Spleen (tissue), 11 donors: ENCODE measurements at regions not wholly inside any gene's neighbourhood (a gene's known extent, or its start where the extent isn't known, plus 50 kb on each side); places are given as distances from the start of the nearest gene placed in this dataset.

Experiments
- DNase-seq: peaks from one replicate; pipeline ENCODE4 v3.0.0-alpha.2; 2020
- H3K27ac ChIP-seq, 8 donors: fragments of 200-600 bp; sonication (generic) in 7 of 8; 1 replicate in 4 of 8; 2 replicates in 4 of 8; pipeline versions ENCODE4 v1.5.0 to v1.8.0; 2016 to 2021; ENCODE audit warnings: inconsistent platforms in 4 of 8, mild to moderate bottlenecking in 4 of 8, moderate library complexity in 1 of 8
- H3K27me3 ChIP-seq, 7 donors: fragments of 200-600 bp; sonication (generic) in 6 of 7; replicated peaks in 1 of 7; 1 replicate in 4 of 7; 2 replicates in 3 of 7; pipeline versions ENCODE4 v1.5.0 to v1.8.0; 2016 to 2021; ENCODE audit warnings: inconsistent platforms in 3 of 7, mild to moderate bottlenecking in 1 of 7
- H3K36me3 ChIP-seq, 6 donors: fragments of 200-600 bp; sonication (generic) in 5 of 6; 1 replicate in 4 of 6; 2 replicates in 2 of 6; pipeline versions ENCODE4 v1.5.0 to v1.8.0; 2016 to 2021; ENCODE audit warnings: inconsistent platforms in 2 of 6
- H3K4me1 ChIP-seq, 6 donors: fragments of 200-600 bp; sonication (generic) in 5 of 6; 1 replicate in 3 of 6; 2 replicates in 3 of 6; pipeline versions ENCODE4 v1.5.0 to v1.8.0; 2016 to 2021; ENCODE audit warnings: inconsistent platforms in 3 of 6
- H3K4me3 ChIP-seq, 8 donors: fragments of 200-600 bp; sonication (generic) in 7 of 8; 1 replicate in 4 of 8; 2 replicates in 4 of 8; pipeline versions ENCODE4 v1.5.0 to v1.8.0; 2016 to 2021; ENCODE audit warnings: inconsistent platforms in 4 of 8, mild to moderate bottlenecking in 4 of 8, moderate library complexity in 2 of 8
- H3K9me3 ChIP-seq, 8 donors: fragments of 200-600 bp; sonication (generic) in 7 of 8; 1 replicate in 4 of 8; 2 replicates in 4 of 8; pipeline versions ENCODE4 v1.5.0 to v1.8.0; 2016 to 2021; ENCODE audit warnings: inconsistent platforms in 4 of 8
- POLR2A ChIP-seq, 3 donors: fragments of 450-650 bp; IDR thresholded peaks; one replicate each; pipeline ENCODE4 v1.5.1; 2017; ENCODE audit warnings: antibody characterized with exemption in 3 of 3, mild to moderate bottlenecking in 1 of 3
- POLR2AphosphoS5 ChIP-seq, 3 donors: sonication (generic); formaldehyde crosslinking; IDR thresholded peaks; one replicate each; pipeline ENCODE4 v1.5.1; 2017; ENCODE audit warnings: antibody characterized with exemption in 3 of 3
- WGBS, 5 donors: extraction: QIAGEN DNeasy Blood & Tissue Kit in 3 of 5; methylation state at CpG; one replicate each; pipeline versions ENCODE4 v1.1.5 to v1.1.7; 2013 to 2018; 5-methylcytosine and 5-hydroxymethylcytosine counted together
- intact Hi-C: fragments of 100-400 bp; cut with DNase I; formaldehyde crosslinking; loops from one replicate; pipeline ENCODE4 v1.15.0; 2023; ENCODE audit warnings: low total_unique reads
- TF ChIP-seq, protein P1 (sequence below), 11 experiments: fragments of 200-600 bp in 7 of 11; fragments of 450-650 bp in 4 of 11; sonication (generic) in 4 of 11; IDR thresholded peaks in 8 of 11; conservative IDR thresholded peaks in 3 of 11; 1 replicate in 7 of 11; 2 replicates in 4 of 11; pipeline versions ENCODE4 v1.4.0 to v1.8.0; 2016 to 2021; ENCODE audit warnings: antibody characterized with exemption in 11 of 11, inconsistent platforms in 4 of 11, mild to moderate bottlenecking in 1 of 11
- donor health status: healthy with polysubstance abuse.
- donor health status: DM: no; HTN: no; CAD: no; lungs with moderate emphysema.
- donor health status: DM: no; HTN: no; CAD: no.
- donor health status: Bipolar disorder and iron deficiency.
- donor health status: healthy.
- donor health status: DM: no; HTN: no; CAD: no.
- donor health status: DM: yes; HTN: yes; CAD: no.

GRCh38 chr10:28973309-28973972 is 296.1 kb downstream of the BAMBI start:
- peaks cover 0 to 6% (median 2%) of the 10 kb centered on the region in 8 donors for H3K9me3 ChIP-seq
- H3K36me3 ChIP-seq = no peaks in the 10 kb centered on the region
- H3K27ac ChIP-seq = no peak overlapping the region
- TF ChIP-seq POLR2AphosphoS5 (IDR thresholded peaks at IDR 0.05) (no peak), POLR2A (IDR thresholded peaks at IDR 0.05) (no peak)
- TF ChIP-seq, protein P1, sequence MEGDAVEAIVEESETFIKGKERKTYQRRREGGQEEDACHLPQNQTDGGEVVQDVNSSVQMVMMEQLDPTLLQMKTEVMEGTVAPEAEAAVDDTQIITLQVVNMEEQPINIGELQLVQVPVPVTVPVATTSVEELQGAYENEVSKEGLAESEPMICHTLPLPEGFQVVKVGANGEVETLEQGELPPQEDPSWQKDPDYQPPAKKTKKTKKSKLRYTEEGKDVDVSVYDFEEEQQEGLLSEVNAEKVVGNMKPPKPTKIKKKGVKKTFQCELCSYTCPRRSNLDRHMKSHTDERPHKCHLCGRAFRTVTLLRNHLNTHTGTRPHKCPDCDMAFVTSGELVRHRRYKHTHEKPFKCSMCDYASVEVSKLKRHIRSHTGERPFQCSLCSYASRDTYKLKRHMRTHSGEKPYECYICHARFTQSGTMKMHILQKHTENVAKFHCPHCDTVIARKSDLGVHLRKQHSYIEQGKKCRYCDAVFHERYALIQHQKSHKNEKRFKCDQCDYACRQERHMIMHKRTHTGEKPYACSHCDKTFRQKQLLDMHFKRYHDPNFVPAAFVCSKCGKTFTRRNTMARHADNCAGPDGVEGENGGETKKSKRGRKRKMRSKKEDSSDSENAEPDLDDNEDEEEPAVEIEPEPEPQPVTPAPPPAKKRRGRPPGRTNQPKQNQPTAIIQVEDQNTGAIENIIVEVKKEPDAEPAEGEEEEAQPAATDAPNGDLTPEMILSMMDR (IDR thresholded peaks at IDR 0.05 in 8 of 11, conservative IDR thresholded peaks at IDR 0.05 in 3 of 11) = no peak
- H3K4me3 ChIP-seq = no peak overlapping the region
- DNase-seq = no peak
- no peaks in the 10 kb centered on the region for H3K27me3 ChIP-seq
- WGBS, 5 donors = 81 to 89% (median 85%) methylated on average over 12 of the region's 12 CpGs
- intact Hi-C loops = no loop called here
- no peaks in the 10 kb centered on the region for H3K4me1 ChIP-seq

DNA sequence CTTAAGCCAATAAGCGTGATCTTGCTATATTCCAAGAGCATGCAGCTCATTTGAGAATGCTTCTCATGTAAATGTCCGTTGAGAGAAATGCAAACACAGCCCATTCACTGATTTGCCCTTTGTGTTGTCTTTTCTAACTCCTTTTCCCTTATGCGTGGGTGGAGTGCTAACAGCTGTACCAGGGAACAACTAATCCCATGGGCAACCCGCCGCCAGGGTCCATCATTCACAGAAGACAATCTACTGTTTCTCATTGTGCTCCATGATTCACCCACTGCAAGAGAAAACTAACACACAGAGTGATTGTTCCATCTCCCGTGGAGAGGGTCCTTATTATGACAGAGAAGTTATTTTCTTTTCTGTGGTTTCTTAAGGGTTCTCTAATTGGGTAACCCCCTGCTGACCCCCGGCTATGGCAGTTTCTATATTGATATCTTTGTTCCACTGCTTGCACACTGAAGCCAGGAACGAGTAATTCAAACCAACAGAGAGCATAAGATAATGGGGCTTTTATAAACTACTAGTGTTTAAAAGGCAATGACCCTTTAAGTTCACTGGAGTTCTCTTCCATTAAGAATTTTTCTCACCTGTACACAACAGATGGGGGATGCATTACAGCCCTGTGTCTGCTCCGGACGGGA is 298.7 kb downstream of the BAMBI start:
- 72 to 82% (median 73%) methylated on average over 10 of the region's 10 CpGs for WGBS, 5 donors
- no peak for DNase-seq
- Histone ChIP-seq H3K4me1 (no peaks in the 10 kb centered on the region), H3K27me3 (no peaks in the 10 kb centered on the region), H3K9me3 (peaks cover 0 to 6% (median 2%) of the 10 kb centered on the region in 8 donors), H3K27ac (no peak overlapping the region), H3K36me3 (no peaks in the 10 kb centered on the region), H3K4me3 (no peak overlapping the region)
- intact Hi-C loops = no loop called here
- TF ChIP-seq, protein P1 (IDR thresholded peaks at IDR 0.05 in 8 of 11, conservative IDR thresholded peaks at IDR 0.05 in 3 of 11) = no peak
- TF ChIP-seq POLR2A (IDR thresholded peaks at IDR 0.05) = no peak
- TF ChIP-seq POLR2AphosphoS5 (IDR thresholded peaks at IDR 0.05) = no peak

- H3K27ac ChIP-seq = no peak overlapping the region
- TF ChIP-seq, protein P1 (IDR thresholded peaks at IDR 0.05 in 8 of 11, conservative IDR thresholded peaks at IDR 0.05 in 3 of 11) = no peak
- no peak for TF ChIP-seq POLR2AphosphoS5 (IDR thresholded peaks at IDR 0.05)
- TF ChIP-seq POLR2A (IDR thresholded peaks at IDR 0.05) = no peak
- H3K4me1 ChIP-seq = no peaks in the 10 kb centered on the region
- no peak overlapping the region for H3K4me3 ChIP-seq
- no peaks in the 10 kb centered on the region for H3K27me3 ChIP-seq
- 65 to 74% (median 68%) methylated on average over 2 of the region's 2 CpGs for WGBS, 5 donors
- peaks cover 0 to 6% (median 2%) of the 10 kb centered on the region in 8 donors for H3K9me3 ChIP-seq
- H3K36me3 ChIP-seq = no peaks in the 10 kb centered on the region
- intact Hi-C loops = no loop called here
- no peak for DNase-seq
Measured at GRCh38 chr10:28977518-28977917, 300.2 kb downstream of the BAMBI start.

- WGBS, 5 donors = 77 to 100% (median 92%) methylated on average over 2 of the region's 2 CpGs
- no peak for DNase-seq
- Histone ChIP-seq H3K27ac (no peak overlapping the region), H3K27me3 (no peaks in the 10 kb centered on the region), H3K4me3 (no peak overlapping the region), H3K4me1 (peaks cover 0 to 12% (median 5%) of the 10 kb centered on the region in 6 donors), H3K36me3 (no peaks in the 10 kb centered on the region), H3K9me3 (peaks cover 0 to 6% (median 2%) of the 10 kb centered on the region in 8 donors)
- TF ChIP-seq POLR2A (IDR thresholded peaks at IDR 0.05) = no peak
- no peak for TF ChIP-seq POLR2AphosphoS5 (IDR thresholded peaks at IDR 0.05)
- TF ChIP-seq, protein P1 (IDR thresholded peaks at IDR 0.05 in 8 of 11, conservative IDR thresholded peaks at IDR 0.05 in 3 of 11) = no peak
- intact Hi-C loops = no loop called here
Measured at GRCh38 chr10:28980264-28980663, 302.9 kb downstream of the BAMBI start.
